ENCODE measurements at regions not wholly inside any gene's neighbourhood (a gene's known extent, or its start where the extent isn't known, plus 50 kb on each side); places are given as distances from the start of the nearest gene placed in this dataset.

DNA sequence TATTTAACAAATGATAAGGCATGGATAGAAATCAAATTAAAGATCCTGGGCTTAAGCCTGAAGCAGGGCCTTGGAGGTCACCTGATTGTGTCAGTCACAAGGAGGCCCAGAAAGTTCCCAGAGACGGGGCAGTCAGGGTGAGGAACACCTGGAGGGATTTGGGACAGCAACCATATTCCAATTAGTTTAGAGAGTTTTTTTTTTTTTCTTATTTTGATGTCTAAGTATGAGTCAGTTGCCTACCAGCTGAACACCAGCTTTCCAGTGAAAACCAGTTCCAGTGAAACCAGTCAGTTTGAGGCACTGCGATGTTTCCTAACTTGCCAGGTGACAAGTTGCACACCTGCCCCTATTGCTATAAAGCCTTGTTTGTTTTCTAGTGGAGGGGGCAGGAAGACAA, 350.7 kb upstream of the AZI2 start:
- no peaks in the 10 kb centered on the region for H4K20me1 ChIP-seq (ENCODE audit: low read depth, low read length)
- no peak overlapping the region for H3K27ac ChIP-seq (ENCODE audit: low read depth, low read length)
- 0 out of 2 replicates have a peak, but pooled peaks cover 3% of the 10 kb centered on the region for H3K9me3 ChIP-seq (ENCODE audit: insufficient read depth, low read length)
- H3K4me3 ChIP-seq (ENCODE audit: insufficient read depth, low read length, poor library complexity, severe bottlenecking): no peak overlapping the region
- no peak overlapping the region for H3K9ac ChIP-seq (ENCODE audit: low read length)
- H3K9me2 ChIP-seq (replicated peaks; ENCODE audit: insufficient read depth, low read length): no peaks in the 10 kb centered on the region
- H3K4me2 ChIP-seq (ENCODE audit: low read depth, low read length, poor library complexity, severe bottlenecking): no peak overlapping the region
- H3K27me3 ChIP-seq (ENCODE audit: low read length): no peaks in the 10 kb centered on the region
- no peak for TF ChIP-seq CTCF (IDR thresholded peaks at IDR 0.05; ENCODE audit: insufficient read depth, low read length, poor library complexity, severe bottlenecking)
- TF ChIP-seq EZH2phosphoT487 (conservative IDR thresholded peaks at IDR 0.05; ENCODE audit: low read length): no peak
- no peaks in the 10 kb centered on the region for H3K79me2 ChIP-seq (ENCODE audit: insufficient read depth, low read length)
- H3F3A ChIP-seq (ENCODE audit: insufficient read depth): no peaks in the 10 kb centered on the region
- H3K36me3 ChIP-seq (ENCODE audit: low read length): no peaks in the 10 kb centered on the region
- H2AFZ ChIP-seq (ENCODE audit: low read depth, low read length, severe bottlenecking): no peak overlapping the region

DNA sequence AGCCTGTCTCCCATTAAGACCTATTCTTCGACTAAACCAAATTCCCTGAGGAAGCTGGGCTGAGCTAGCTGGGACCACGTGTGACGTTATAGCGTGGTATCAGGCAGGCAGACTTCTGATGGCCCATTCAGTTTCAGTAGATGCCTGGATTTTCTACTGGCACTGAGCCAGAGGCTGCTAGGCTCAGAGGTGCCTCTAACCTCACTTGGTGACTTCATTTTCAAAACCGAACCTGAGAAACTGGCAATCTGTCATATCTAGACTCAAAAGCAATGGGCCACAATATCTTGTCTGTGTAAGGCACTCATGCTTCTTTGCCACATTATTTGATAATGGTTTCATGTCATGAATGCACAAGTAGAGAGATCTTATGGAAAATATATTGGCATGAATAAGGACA, 352.1 kb upstream of the AZI2 start:
- H3K9me2 ChIP-seq (replicated peaks; ENCODE audit: insufficient read depth, low read length): no peaks in the 10 kb centered on the region
- H4K20me1 ChIP-seq (ENCODE audit: low read depth, low read length): no peaks in the 10 kb centered on the region
- H3K9ac ChIP-seq (ENCODE audit: low read length): no peak overlapping the region
- 0 out of 2 replicates have a peak, but pooled peaks cover 3% of the 10 kb centered on the region for H3K9me3 ChIP-seq (ENCODE audit: insufficient read depth, low read length)
- H3K36me3 ChIP-seq (ENCODE audit: low read length): no peaks in the 10 kb centered on the region
- no peak overlapping the region for H3K4me3 ChIP-seq (ENCODE audit: insufficient read depth, low read length, poor library complexity, severe bottlenecking)
- no peak for TF ChIP-seq EZH2phosphoT487 (conservative IDR thresholded peaks at IDR 0.05; ENCODE audit: low read length)
- no peak for TF ChIP-seq CTCF (IDR thresholded peaks at IDR 0.05; ENCODE audit: insufficient read depth, low read length, poor library complexity, severe bottlenecking)
- no peaks in the 10 kb centered on the region for H3K79me2 ChIP-seq (ENCODE audit: insufficient read depth, low read length)
- no peaks in the 10 kb centered on the region for H3F3A ChIP-seq (ENCODE audit: insufficient read depth)
- H3K4me2 ChIP-seq (ENCODE audit: low read depth, low read length, poor library complexity, severe bottlenecking): no peak overlapping the region
- no peak overlapping the region for H2AFZ ChIP-seq (ENCODE audit: low read depth, low read length, severe bottlenecking)
- no peaks in the 10 kb centered on the region for H3K27me3 ChIP-seq (ENCODE audit: low read length)
- H3K27ac ChIP-seq (ENCODE audit: low read depth, low read length): no peak overlapping the region

GRCh38 chr3:28703843-28704242, 355.2 kb upstream of the AZI2 start:
- no peaks in the 10 kb centered on the region for H3K9me2 ChIP-seq (replicated peaks; ENCODE audit: insufficient read depth, low read length)
- H3K27me3 ChIP-seq (ENCODE audit: low read length): no peaks in the 10 kb centered on the region
- no peak overlapping the region for H3K9ac ChIP-seq (ENCODE audit: low read length)
- H3K4me3 ChIP-seq (ENCODE audit: insufficient read depth, low read length, poor library complexity, severe bottlenecking): no peak overlapping the region
- no peaks in the 10 kb centered on the region for H4K20me1 ChIP-seq (ENCODE audit: low read depth, low read length)
- H2AFZ ChIP-seq (ENCODE audit: low read depth, low read length, severe bottlenecking): no peak overlapping the region
- TF ChIP-seq EZH2phosphoT487 (conservative IDR thresholded peaks at IDR 0.05; ENCODE audit: low read length) (no peak), CTCF (IDR thresholded peaks at IDR 0.05; ENCODE audit: insufficient read depth, low read length, poor library complexity, severe bottlenecking) (no peak)
- H3K4me2 ChIP-seq (ENCODE audit: low read depth, low read length, poor library complexity, severe bottlenecking): no peak overlapping the region
- no peaks in the 10 kb centered on the region for H3K36me3 ChIP-seq (ENCODE audit: low read length)
- no peaks in the 10 kb centered on the region for H3K79me2 ChIP-seq (ENCODE audit: insufficient read depth, low read length)
- no peaks in the 10 kb centered on the region for H3F3A ChIP-seq (ENCODE audit: insufficient read depth)
- no peaks in the 10 kb centered on the region for H3K9me3 ChIP-seq (ENCODE audit: insufficient read depth, low read length)
- H3K27ac ChIP-seq (ENCODE audit: low read depth, low read length): no peak overlapping the region
